NCI-H1694 (cell line): ENCODE measurements at regions not wholly inside any gene's neighbourhood (a gene's known extent, or its start where the extent isn't known, plus 50 kb on each side); places are given as distances from the start of the nearest gene placed in this dataset.
"Not testable (repeated sequence)": the region's sequence is repeated elsewhere in the genome, so short reads cannot be mapped to it uniquely, and the experiment has no call there.

Experiments
- DNase-seq: peaks from one replicate; lab custom pipeline; 2025; lab: John Stamatoyannopoulos, UW

DNA sequence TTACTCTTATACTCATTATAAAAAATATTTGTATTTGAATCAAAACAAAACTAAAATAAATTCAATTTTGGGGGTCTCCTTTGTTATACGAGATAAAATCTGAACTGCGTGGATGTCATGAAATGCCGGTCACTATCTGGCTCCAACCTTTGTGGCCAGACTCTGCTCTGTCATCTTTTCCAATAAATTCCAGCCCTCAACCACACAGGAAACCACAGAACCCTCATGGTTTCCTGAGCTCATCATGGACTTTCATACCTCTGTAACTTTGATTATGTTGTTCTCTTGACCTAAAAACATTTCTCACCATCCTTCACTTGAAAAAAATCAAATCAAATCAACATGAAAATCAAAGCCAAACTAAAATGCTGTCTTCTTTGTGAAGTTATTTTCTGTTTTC lies 724.7 kb downstream of the METTL4 start:
- DNase-seq = no peak

DNA sequence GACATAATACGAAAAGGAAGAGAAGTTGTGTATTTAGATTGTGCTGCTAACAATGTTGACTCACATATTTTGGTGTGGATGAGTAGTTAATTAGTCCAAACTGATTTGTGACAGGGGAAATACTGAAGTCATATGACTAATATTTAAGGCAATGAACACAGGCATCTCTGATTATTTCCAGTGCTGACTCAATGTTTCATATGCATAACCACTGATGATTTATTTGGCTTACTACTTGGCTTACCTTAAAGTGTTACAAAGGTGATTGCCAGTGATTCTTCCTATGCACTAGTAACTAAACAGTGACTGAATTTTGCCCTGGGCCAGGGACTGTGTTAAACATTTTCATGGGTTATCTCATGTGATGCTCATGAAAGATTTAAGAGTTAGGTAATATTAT lies 722.6 kb downstream of the METTL4 start:
- DNase-seq = no peak

DNA sequence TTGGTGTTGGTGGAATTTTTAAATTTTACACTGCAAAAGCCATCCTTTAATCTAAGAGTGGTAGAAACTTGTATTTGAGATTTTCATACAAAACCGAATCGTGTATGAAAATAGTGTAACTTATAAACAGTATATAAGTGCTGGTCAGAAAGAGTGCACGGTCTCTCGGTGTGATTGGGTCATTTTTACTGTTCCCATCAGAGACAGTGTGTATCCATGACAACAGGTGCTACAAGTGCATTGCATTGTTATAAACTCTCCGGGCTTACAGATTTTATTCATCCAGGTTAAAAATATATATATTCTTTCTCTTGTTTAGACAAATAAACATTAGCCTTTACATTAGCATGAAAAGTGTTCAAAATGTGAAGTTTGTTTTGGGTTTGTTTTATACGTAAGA lies 721.9 kb downstream of the METTL4 start:
- no peak for DNase-seq

DNA sequence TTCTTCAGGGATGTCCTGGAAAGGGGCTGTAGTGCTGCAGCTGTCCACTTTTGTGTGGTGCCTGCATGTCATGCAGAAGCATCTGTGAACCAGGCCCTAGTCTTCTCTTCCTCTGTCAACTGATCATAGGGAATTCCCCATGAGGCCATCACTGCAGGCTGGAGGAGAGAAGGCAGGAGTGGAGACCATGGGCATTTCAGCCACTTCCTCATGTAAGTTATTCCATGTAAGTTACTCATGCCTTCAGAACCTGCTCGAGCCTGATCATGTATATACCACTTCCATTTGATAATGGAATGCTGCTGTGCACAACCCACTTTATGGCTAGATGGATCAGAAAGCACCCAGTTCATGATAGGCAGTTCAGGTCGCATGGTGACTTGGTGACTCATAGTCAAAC lies 714.0 kb downstream of the METTL4 start:
- DNase-seq = not testable (repeated sequence)

DNA sequence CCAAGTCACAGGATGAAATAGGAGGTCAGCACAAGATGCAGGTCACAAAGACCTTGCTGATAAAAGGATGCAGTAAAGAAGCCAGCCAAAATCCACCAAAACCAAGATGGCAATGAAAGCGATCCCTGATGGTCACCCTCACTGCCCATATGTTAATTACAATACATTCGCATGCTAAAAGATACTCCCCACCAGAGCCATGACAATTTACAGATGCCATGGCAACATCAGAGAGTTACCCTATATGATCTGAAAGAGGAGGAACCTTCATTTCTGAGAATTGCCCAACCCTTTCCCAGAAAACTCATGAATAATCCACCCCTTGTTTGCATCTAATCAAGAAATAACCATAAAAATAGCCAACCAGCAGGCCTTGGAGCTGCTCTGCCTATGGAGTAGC lies 709.8 kb downstream of the METTL4 start:
- no peak for DNase-seq

DNA sequence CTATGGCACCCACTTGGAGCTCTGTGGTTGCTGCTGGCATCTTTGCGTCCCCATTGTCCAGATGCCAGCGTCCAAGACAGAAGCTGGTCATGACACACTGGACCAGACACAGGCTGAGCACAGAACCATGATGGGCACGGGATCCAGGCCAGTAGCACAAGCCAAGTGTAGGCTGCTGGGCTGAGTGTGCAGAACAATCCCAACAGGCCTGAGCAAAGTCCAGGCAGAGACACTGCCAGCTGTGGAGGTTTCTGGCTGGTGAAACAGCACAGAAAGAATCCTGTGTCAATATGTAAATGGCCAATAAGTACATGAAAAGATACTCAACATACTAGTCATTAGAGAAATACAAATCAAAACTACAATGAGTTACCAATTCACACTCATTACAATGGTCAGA lies 705.4 kb downstream of the METTL4 start:
- DNase-seq = no peak

DNA sequence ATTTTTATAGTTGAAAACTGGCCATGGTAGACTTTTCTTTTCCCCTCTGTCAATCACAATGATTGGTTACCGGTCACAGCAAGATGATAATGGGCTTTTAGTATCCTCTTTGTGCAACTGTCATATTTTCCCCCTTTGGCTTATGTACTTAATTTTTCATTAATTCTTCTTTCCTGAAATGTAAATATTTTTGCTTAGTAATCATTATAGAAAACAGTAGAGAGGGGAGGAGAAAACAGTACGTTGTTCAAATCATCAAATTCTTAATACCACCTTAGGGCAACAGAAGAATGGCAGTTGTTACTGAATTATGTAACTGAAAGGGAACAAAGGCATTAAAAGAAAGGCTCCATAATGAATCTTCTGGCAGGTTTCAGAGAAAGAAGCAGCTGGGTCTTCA lies 699.0 kb downstream of the METTL4 start:
- DNase-seq = no peak

DNA sequence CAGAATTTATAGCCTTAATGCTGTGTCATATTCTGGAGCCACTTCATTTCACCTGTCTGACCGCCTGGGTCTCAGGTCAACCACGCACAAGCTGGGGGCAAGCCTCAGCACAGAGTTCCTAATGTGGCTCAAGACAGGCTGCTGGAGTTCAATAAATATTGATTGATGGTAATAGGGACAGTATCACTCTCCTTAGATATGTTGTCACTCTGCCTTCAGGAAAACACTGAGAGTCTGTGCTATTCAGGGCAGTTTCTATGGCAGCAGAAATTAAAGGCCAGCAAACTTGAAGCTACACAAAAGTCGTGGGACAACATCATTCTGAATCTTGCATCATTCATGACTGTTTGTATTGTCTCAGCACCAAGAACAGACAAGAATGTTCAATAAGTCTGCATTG lies 696.1 kb downstream of the METTL4 start:
- DNase-seq = no peak

DNA sequence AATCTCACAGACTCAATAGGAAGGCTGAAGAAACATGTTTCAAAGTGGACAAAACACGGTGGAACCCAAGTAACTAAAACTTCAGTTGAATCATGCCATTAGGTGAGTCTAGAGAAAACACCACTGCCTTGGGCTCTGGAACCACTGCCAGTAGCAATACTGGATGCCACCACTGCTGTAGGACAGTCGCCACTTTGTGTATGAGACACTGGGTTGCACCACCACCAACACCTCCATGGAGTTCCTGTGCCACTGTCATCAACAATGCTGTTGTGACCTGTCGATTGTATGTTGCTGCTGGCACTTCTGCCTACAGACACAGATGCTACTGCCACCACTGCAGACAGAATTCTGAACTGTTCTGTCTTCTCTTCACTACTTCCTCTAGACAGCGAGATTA lies 686.7 kb downstream of the METTL4 start:
- no peak for DNase-seq

DNA sequence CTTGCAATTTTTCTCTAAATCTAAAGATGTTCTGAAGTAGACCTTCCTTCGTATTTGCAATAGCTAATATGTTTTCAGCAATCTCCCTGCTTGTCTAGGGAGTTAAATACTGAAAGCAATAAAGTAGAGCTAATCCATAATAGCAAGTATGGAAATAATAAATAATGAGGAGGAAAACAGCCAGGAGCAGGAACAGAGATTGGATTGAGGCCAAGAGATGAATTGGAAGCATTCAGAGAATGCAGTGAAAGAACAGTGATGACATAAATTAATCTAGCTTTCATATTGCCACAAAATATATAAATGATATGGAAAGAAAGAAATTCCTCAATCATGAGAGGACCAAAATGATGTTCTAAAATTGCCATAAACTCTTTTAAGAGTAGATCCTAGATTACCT lies 679.7 kb downstream of the METTL4 start:
- no peak for DNase-seq

DNA sequence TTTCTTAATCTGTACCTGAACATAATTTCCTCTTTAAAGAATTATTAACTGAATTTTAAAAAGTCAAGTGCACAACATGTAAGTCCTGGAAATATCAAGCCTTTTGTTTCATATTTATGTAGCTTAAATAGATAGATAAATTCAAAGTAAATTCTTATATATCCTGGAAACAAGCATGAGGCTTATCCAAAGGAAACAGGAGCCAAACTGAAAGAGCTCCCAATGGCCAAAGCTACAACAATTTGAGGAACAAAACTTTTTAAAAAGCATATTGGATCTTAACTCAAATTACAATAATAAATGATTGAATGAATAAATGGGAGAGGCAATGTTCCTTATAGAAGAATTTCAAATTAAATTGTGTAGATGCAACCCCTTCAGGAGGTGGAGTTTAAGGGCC lies 679.1 kb downstream of the METTL4 start:
- no peak for DNase-seq

DNA sequence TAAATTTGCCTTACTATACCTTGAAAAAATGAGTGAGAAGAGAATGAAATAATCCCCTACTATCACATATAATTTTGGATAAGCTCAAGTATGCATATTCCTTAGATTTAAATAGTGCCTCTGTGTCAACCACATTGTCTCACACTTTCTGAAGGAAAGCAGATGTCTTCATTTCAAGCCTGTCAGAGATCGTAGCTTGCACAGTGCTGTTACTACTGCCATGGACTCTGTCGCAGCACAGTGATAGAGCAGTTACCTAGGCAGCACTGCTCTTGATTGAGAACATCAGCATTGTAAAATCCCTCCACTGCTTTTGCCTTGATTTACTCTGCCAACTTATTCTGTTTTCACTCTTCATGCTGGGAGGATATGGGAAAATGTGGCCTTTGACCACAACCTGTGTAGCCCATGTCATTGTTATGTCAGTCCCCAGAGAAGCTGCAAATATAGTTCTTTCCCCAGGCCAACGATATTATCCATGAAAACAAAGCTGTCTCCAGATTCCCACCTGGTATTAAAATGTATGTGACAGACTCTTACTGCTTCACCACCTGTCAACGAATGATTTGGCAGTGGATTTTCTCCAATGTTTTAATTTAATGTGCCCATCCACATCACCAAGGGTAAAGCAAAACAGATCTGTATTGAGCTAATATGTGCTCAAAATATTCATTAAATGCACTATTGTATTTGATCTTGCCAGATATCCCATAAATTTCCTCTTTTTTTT lies 675.7 kb downstream of the METTL4 start:
- no peak for DNase-seq

DNA sequence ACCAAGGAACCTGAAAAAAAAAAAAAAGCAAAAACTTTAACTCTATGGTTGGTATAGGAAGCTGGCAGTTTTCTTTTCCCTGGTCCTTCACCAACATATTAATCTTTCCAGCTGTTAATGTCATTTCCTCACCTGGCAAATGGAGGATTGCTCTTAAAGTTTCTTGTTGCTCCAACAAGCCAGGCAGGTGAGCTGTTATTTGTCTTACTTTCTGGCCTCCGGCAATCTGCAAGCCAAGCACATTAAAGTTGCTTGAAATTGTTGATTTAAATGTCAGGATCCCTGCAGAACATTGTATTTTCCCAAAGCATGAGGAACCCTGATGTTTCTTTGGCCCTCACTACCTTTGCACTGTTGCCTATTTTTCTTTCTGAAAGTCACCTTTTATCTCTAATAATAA lies 664.9 kb downstream of the METTL4 start:
- no peak for DNase-seq

DNA sequence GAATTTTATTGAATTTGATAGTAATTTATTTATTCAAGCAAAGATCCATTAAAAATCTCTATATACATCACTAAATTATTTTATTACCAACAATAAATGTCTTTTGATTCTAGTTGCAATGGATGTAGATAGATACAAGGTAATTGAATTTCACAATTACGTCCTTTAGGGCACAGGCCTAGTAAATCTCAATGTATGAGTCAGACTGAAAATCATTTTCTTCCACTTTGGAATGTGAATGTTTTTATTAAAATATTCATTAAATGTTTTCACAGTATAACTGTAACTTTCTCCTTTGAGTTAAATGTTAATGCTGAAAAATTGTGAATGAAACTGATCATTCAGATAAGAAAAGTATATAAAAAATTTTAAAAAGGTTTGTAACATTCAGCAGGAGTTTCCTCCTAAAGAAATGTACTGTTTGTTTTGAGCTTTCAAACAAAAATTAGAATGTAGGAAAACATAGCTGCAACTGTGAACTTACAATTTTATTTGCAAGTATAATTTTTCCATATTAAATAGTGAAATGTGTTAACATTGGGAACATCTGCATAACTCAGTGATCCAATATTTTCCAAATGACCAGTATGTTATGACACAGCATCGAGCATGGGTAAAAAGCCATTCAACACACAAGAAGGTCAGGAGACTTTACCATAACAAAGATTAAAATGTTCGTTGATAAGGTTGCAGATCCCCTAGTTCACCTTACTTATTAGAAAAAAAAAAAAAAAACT lies 663.7 kb downstream of the METTL4 start:
- no peak for DNase-seq

DNA sequence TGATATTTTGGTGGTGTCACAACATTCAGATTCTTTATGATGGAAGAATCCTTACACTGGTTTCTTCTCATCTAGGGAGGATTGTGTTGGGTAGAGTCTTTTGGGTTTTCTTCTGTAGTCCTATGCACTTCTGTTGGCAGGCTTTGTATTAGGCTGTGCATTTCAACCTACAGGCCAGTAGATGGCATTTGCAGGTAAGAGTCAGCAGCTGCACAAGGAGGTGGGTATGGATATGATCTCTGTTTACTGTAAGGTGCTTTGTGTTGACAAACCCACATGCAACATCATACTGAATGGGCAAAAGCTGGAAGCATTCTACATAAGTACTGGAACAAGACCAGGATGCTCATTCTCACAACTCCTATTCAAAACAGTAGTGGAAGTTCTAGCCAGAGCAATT lies 656.8 kb downstream of the METTL4 start:
- no peak for DNase-seq

DNA sequence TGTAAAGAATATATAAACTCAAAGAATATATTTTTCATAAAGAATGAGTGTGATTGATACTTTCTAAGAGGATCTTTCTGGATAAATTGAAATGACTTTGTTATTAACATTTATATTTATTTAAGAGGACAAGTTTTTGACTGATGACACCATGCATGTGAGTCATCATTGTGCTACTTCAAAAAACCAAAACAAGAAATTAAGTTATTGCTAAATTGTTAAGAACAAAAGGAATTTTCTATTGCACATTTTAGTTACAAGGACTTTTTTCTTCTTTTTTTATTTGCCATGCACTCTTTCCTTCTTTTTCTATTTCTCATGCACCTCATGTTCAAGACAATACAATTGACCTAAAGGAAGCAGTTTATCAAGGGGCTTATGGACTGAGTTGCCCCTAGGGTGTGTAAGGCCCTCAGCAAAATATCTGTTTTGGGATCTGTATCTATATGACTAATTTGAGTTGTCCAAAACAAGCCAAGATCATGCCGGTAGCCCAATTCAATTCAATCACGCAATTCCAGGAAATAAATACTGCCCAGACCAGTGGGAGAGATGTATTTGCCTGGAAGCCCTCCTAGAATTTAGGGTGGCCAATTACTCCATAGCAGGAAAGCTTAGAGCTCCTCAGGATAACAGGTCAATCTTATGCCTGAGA lies 654.3 kb downstream of the METTL4 start:
- DNase-seq = no peak

DNA sequence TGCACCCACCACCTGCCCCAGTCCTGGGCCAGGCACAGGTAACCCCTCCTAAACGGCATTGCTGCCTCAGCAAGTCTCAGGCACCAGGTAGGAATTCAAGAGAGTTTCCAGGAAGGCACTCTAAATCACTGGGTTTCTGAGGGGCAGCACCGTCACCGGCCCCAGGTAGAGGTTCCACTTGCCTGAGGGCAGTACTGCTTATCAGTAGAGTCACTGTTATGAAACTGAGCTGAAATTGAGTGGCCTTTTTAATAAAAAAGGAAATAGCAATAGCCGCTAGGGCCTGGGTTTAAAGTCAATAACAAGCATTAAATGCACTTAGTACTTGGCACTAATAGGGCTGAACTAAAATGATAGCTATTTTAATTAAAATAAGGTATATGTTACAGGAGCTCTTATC lies 653.7 kb downstream of the METTL4 start:
- DNase-seq = no peak

DNA sequence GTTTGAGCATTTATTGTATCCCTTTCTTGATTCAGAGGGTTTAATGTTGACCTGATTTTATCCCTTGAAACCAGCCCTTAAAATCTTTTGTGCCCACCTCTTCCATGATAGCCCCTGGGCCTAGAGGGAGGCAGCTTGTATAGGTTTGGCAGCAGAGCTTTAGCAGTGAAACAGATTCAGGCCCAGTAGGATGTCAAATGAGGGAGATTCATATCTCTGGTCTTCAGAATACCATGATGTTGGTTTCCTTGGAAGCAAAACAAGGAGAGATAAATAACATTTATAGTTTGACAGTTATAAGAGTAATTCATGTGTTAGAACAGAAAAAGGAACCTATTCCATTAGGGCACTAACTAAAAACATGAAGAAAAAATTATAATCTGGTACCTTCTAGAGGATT lies 649.2 kb downstream of the METTL4 start:
- no peak for DNase-seq

DNA sequence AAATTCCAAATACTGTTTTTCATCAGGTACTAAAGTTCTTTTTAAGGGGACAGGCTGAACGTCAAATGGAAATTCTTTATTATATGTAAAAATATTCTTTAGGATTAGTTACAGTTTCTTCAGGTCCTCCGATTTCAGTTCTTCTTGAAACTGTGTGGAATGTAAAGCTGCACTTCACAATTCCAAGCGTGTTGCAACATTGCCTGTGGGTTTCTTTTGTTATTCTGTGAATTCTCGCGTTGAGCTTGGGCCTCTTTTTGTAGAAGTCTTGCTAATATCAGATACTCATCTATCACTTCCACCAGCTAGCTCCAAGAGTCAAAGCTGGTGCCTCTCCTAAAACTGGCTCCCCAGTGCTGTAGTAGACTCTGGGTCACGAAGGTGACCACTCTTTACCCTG lies 642.6 kb downstream of the METTL4 start:
- DNase-seq = no peak

DNA sequence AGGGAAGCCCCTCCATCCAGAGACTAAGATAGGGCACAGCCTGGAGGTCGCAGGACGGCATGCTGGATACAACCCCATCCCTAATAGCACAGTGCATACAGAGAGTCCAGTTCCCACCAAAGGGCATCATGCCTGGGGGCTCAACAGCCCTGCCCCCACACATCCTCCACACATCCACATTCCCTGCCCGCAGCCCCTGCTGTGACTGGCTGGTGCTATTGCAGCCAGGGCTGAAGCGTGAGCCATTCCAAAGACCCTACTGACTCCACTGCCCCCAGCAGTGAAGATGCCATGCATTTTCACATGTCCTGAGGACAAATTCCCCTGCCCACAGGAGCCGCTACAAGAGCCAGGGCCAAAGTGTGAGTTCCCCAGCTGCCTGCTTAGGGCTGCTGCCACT lies 641.6 kb downstream of the METTL4 start:
- DNase-seq = no peak

DNA sequence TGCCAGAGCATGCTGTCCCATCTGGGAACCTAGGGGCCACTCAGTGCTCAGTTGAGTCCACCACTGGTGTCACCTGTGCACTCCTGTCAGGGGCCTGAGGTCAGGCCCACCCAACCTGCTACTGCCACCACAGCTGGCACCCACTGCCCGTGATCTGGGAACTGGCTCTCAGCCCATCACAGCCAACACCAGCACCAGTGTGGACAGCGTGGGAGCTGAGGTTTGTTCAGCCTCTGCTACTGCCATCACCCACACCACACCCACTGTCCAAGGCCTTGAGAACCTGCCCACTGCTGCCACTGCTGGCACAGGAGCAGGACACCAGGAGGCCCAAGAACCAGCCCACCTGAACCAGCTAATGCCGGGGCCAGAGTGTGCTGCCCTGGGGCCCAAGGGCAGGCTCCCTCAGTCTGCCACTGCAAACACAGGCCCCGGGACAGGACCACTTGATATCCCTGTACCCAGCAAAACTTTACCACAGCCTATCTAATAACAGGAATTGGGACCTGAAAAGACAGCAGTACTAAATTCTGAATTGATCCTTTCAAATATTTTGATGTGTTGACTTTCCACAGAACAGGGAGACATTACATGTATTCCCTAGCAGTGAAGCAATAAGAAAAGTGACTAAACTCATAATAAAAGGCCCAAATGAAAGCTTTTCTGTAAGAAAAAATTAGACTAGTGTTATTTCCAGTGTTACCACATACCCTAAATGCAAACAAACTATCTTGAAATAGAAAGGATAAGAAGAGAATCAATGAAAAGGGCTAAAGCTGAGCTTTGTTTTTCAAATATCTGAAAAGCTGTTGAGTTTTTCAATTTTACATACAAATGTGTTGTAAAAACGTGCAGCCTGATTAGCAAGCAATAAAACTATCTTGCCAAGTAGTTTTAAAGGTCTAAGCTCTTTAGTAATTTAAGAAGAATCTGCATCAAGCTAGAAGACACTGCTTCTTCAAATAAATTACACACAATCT lies 640.7 kb downstream of the METTL4 start:
- DNase-seq = no peak

DNA sequence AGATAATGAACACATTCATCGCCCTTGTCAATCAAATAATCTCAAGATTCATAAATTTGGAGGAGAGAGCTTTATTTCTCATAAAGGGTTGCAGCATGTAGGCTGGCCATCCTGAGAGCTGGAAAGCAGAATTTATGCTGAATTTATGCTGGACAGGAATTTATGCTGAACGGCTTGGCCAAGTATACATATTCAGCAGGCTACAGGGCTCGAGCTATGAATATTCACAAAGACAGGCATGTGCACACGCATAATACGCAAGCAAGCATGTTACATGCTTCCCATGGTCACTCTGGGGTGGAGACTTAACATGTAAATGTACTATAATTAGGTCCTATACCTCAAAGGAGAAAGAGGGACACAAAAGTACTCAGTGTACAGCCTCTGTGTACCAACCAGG lies 618.8 kb downstream of the METTL4 start:
- DNase-seq = no peak
